ENCODE measurements at regions not wholly inside any gene's neighbourhood (a gene's known extent, or its start where the extent isn't known, plus 50 kb on each side); places are given as distances from the start of the nearest gene placed in this dataset.

- Mint-ChIP-seq H3K4me3 (no peak overlapping the region), H3K27ac (no peak overlapping the region), H3K36me3 (no peaks in the 10 kb centered on the region), H3K9me3 (peaks cover 9% of the 10 kb centered on the region), H3K4me1 (no peaks in the 10 kb centered on the region), H3K27me3 (ENCODE audit: low read depth) (no peaks in the 10 kb centered on the region)
- no peak for TF ChIP-seq CTCF (IDR thresholded peaks at IDR 0.05; ENCODE audit: unreplicated experiment)
- no peak for DNase-seq (ENCODE audit: low spot score in 2 of 2, unreplicated experiment in 2 of 2)
Observed at GRCh38 chr10:64365663-64366062, 844.5 kb downstream of the REEP3 start.

- no peak overlapping the region for H3K4me3 Mint-ChIP-seq
- no peak overlapping the region for H3K27ac Mint-ChIP-seq
- no peak for TF ChIP-seq CTCF (IDR thresholded peaks at IDR 0.05; ENCODE audit: unreplicated experiment)
- no peaks in the 10 kb centered on the region for H3K27me3 Mint-ChIP-seq (ENCODE audit: low read depth)
- peaks cover 4% of the 10 kb centered on the region for H3K9me3 Mint-ChIP-seq
- no peaks in the 10 kb centered on the region for H3K36me3 Mint-ChIP-seq
- no peaks in the 10 kb centered on the region for H3K4me1 Mint-ChIP-seq
- DNase-seq (ENCODE audit: low spot score in 2 of 2, unreplicated experiment in 2 of 2), result no peak
Observed at GRCh38 chr10:64368298-64368697, 847.1 kb downstream of the REEP3 start.

- Mint-ChIP-seq H3K27ac (no peak overlapping the region), H3K27me3 (ENCODE audit: low read depth) (no peaks in the 10 kb centered on the region), H3K9me3 (peaks cover 4% of the 10 kb centered on the region), H3K36me3 (no peaks in the 10 kb centered on the region), H3K4me3 (no peak overlapping the region), H3K4me1 (no peaks in the 10 kb centered on the region)
- no peak for DNase-seq (ENCODE audit: low spot score in 2 of 2, unreplicated experiment in 2 of 2)
- TF ChIP-seq CTCF (IDR thresholded peaks at IDR 0.05; ENCODE audit: unreplicated experiment), result no peak
Observed at GRCh38 chr10:64369885-64370773, 848.9 kb downstream of the REEP3 start.

GRCh38 chr10:64374346-64374745 is 853.1 kb downstream of the REEP3 start:
- H3K36me3 Mint-ChIP-seq, result no peaks in the 10 kb centered on the region
- no peak overlapping the region for H3K4me3 Mint-ChIP-seq

GRCh38 chr10:64376167-64376566 is 855.0 kb downstream of the REEP3 start:
- no peak for DNase-seq (ENCODE audit: low spot score in 2 of 2, unreplicated experiment in 2 of 2)
- H3K4me3 Mint-ChIP-seq, result no peak overlapping the region
- H3K36me3 Mint-ChIP-seq, result no peaks in the 10 kb centered on the region
- H3K27ac Mint-ChIP-seq, result no peak overlapping the region
- TF ChIP-seq CTCF (IDR thresholded peaks at IDR 0.05; ENCODE audit: unreplicated experiment), result no peak
- H3K4me1 Mint-ChIP-seq, result no peaks in the 10 kb centered on the region
- no peaks in the 10 kb centered on the region for H3K27me3 Mint-ChIP-seq (ENCODE audit: low read depth)
- peaks cover 10% of the 10 kb centered on the region for H3K9me3 Mint-ChIP-seq

More at GRCh38 chr10:64374346-64374745, 853.1 kb downstream of the REEP3 start:
- H3K27me3 Mint-ChIP-seq (ENCODE audit: low read depth), result no peaks in the 10 kb centered on the region
- H3K4me1 Mint-ChIP-seq, result no peaks in the 10 kb centered on the region
- H3K27ac Mint-ChIP-seq, result no peak overlapping the region
- TF ChIP-seq CTCF (IDR thresholded peaks at IDR 0.05; ENCODE audit: unreplicated experiment), result no peak
- DNase-seq (ENCODE audit: low spot score in 2 of 2, unreplicated experiment in 2 of 2), result no peak
- peaks cover 10% of the 10 kb centered on the region for H3K9me3 Mint-ChIP-seq

All from mesothelial cell of epicardium (in vitro differentiated cells).